PC-9 (cell line): ENCODE measurements at regions not wholly inside any gene's neighbourhood (a gene's known extent, or its start where the extent isn't known, plus 50 kb on each side); places are given as distances from the start of the nearest gene placed in this dataset.
A peak's percentile ranks its signal among the peaks of the same experiment; 100 is the strongest.

Source experiments
- BruUV-seq: library from RNA; stranded (reverse); fragments of 400-500 nt; replicated peaks from 2 replicates; lab custom pipeline; 2021; lab: Mats Ljungman, UMichigan
- CTCF ChIA-PET: fragments of 300-600 bp; sonication (Branson Sonifier 250); formaldehyde crosslinking; loops from one replicate; lab custom pipeline; 2022; ENCODE audit warnings: antibody characterized with exemption; lab: Charles Lee
- POLR2A ChIA-PET: fragments of 300-600 bp; sonication (Branson Sonifier 250); formaldehyde crosslinking; loops from one replicate; lab custom pipeline; 2022; ENCODE audit warnings: antibody characterized with exemption; ENCODE audit not compliant: unreplicated experiment; lab: Charles Lee
- DNase-seq, 2 experiments: peaks; one replicate each; pipeline versions ENCODE4 v3.0.0 to v3.0.0-alpha.2; 2015 to 2022; ENCODE audit warnings: mixed read lengths in 1 of 2
- H2AFZ ChIP-seq: fragments of 200-600 bp; sonication (generic); 2 replicates; pipeline ENCODE4 v1.8.1; 2017; ENCODE audit warnings: antibody characterized with exemption
- H3F3A ChIP-seq: fragments of 200-600 bp; sonication (generic); 2 replicates; pipeline ENCODE4 v1.8.1; 2017; ENCODE audit warnings: antibody characterized with exemption, mild to moderate bottlenecking, low read depth; ENCODE audit not compliant: insufficient read depth
- H3K27ac ChIP-seq: fragments of 200-600 bp; sonication (generic); 2 replicates; pipeline ENCODE4 v1.6.1; 2016; ENCODE audit warnings: mixed run types
- H3K27me3 ChIP-seq: fragments of 200-600 bp; sonication (generic); 2 replicates; pipeline ENCODE4 v1.6.1; 2016; ENCODE audit warnings: low read depth, mixed run types; ENCODE audit not compliant: insufficient read depth
- H3K36me3 ChIP-seq: fragments of 200-600 bp; sonication (generic); 2 replicates; pipeline ENCODE4 v1.6.1; 2016; ENCODE audit warnings: low read depth, mixed run types
- H3K4me1 ChIP-seq: fragments of 200-600 bp; sonication (generic); replicated peaks from 2 replicates; pipeline ENCODE4 v1.6.1; 2016; ENCODE audit warnings: mixed run types; ENCODE audit not compliant: insufficient read depth
- H3K4me2 ChIP-seq: fragments of 200-600 bp; sonication (generic); 2 replicates; pipeline ENCODE4 v1.6.1; 2017; ENCODE audit warnings: mixed run types
- H3K4me3 ChIP-seq: fragments of 200-600 bp; sonication (generic); 2 replicates; pipeline ENCODE4 v1.6.1; 2016; ENCODE audit warnings: mixed run types
- H3K79me2 ChIP-seq: fragments of 200-600 bp; sonication (generic); 2 replicates; pipeline ENCODE4 v1.6.1; 2017; ENCODE audit warnings: low read depth, mixed run types
- H3K9me2 ChIP-seq: fragments of 200-600 bp; sonication (generic); 2 replicates; pipeline ENCODE4 v1.8.1; 2017; ENCODE audit warnings: mild to moderate bottlenecking; ENCODE audit not compliant: insufficient read depth
- H3K9me3 ChIP-seq: fragments of 200-600 bp; sonication (generic); 2 replicates; pipeline ENCODE4 v1.8.1; 2016; ENCODE audit warnings: low read depth; ENCODE audit not compliant: insufficient read depth
- H4K20me1 ChIP-seq: fragments of 200-600 bp; sonication (generic); 2 replicates; pipeline ENCODE4 v1.8.1; 2017; ENCODE audit not compliant: insufficient read depth
- CTCF ChIP-seq: fragments of 200-600 bp; sonication (generic); conservative IDR thresholded peaks from 2 replicates; pipeline ENCODE4 v1.6.1; 2017; ENCODE audit warnings: mixed run types, antibody characterized with exemption, mild to moderate bottlenecking, moderate library complexity
- EZH2 ChIP-seq: fragments of 200-600 bp; sonication (generic); IDR thresholded peaks from 2 replicates; pipeline ENCODE4 v1.8.0; 2017; ENCODE audit warnings: antibody characterized with exemption, low read depth
- intact Hi-C: fragments of 100-400 bp; cut with micrococcal nuclease; formaldehyde crosslinking; loops from one replicate; pipeline ENCODE4 v1.10.0; 2022; ENCODE audit not compliant: unreplicated experiment

GRCh38 chr11:57092028-57092698 lies 89.6 kb upstream of the LRRC55 start:
- POLR2A ChIA-PET, result no interaction called here
- BruUV-seq, result no TSS peak
- H3K4me2 ChIP-seq, result no peak overlapping the region
- no peaks in the 10 kb centered on the region for H3K9me3 ChIP-seq
- H3K27me3 ChIP-seq, result 0 out of 2 replicates have a peak, but pooled peaks cover 3% of the 10 kb centered on the region
- no peaks in the 10 kb centered on the region for H3K79me2 ChIP-seq
- CTCF ChIA-PET, result interaction anchor here (0.7 kb wide), 1 partner anchor 234 kb away, joined by 3 read pairs; no protein-coding TSS in a partner anchor
- intact Hi-C loops, result no loop called here
- no peak overlapping the region for H2AFZ ChIP-seq
- no peaks in the 10 kb centered on the region for H3K36me3 ChIP-seq
- no peak overlapping the region for H3K4me3 ChIP-seq
- no peaks in the 10 kb centered on the region for H3K4me1 ChIP-seq
- no peak for DNase-seq
- H4K20me1 ChIP-seq, result no peaks in the 10 kb centered on the region
- no peaks in the 10 kb centered on the region for H3F3A ChIP-seq
- H3K9me2 ChIP-seq, result no peaks in the 10 kb centered on the region
- H3K27ac ChIP-seq, result no peak overlapping the region
- TF ChIP-seq CTCF (no peak), EZH2 (no peak)

- BruUV-seq, result no TSS peak
- no peak for TF ChIP-seq CTCF
- TF ChIP-seq EZH2, result no peak
Measured at GRCh38 chr11:57094181-57094935, 87.4 kb upstream of the LRRC55 start.

GRCh38 chr11:57095417-57095816 lies 86.3 kb upstream of the LRRC55 start:
- CTCF ChIA-PET, result no interaction called here
- Histone ChIP-seq H3K9me2 (no peaks in the 10 kb centered on the region), H3F3A (no peaks in the 10 kb centered on the region), H3K4me3 (no peak overlapping the region), H3K4me2 (no peak overlapping the region), H3K27ac (no peak overlapping the region), H3K4me1 (no peaks in the 10 kb centered on the region), H3K79me2 (no peaks in the 10 kb centered on the region), H3K9me3 (no peaks in the 10 kb centered on the region), H3K36me3 (no peaks in the 10 kb centered on the region), H3K27me3 (0 out of 2 replicates have a peak, but pooled peaks cover 3% of the 10 kb centered on the region), H2AFZ (no peak overlapping the region), H4K20me1 (no peaks in the 10 kb centered on the region)
- peak in 1 of 2 experiments; percentile 48 for DNase-seq
- POLR2A ChIA-PET, result no interaction called here
- BruUV-seq, result no TSS peak
- no peak for TF ChIP-seq EZH2
- intact Hi-C loops, result no loop called here

More at GRCh38 chr11:57094181-57094935, 87.4 kb upstream of the LRRC55 start:
- Histone ChIP-seq H3K79me2 (no peaks in the 10 kb centered on the region), H2AFZ (no peak overlapping the region), H4K20me1 (no peaks in the 10 kb centered on the region), H3K9me2 (no peaks in the 10 kb centered on the region), H3F3A (no peaks in the 10 kb centered on the region), H3K4me1 (no peaks in the 10 kb centered on the region), H3K36me3 (no peaks in the 10 kb centered on the region), H3K4me2 (no peak overlapping the region), H3K27me3 (0 out of 2 replicates have a peak, but pooled peaks cover 3% of the 10 kb centered on the region), H3K9me3 (no peaks in the 10 kb centered on the region), H3K4me3 (no peak overlapping the region), H3K27ac (no peak overlapping the region)
- ChIA-PET CTCF (no interaction called here), POLR2A (no interaction called here)
- no peak for DNase-seq
- intact Hi-C loops, result no loop called here
